Liver (tissue), 8 donors: ENCODE measurements at regions not wholly inside any gene's neighbourhood (a gene's known extent, or its start where the extent isn't known, plus 50 kb on each side); places are given as distances from the start of the nearest gene placed in this dataset.

Experiments
- DNase-seq: peaks from one replicate; pipeline ENCODE4 v3.0.0-alpha.2; 2017; ENCODE audit warnings: low spot score
- H3K27ac ChIP-seq, 2 donors: one replicate each; pipeline ENCODE4 v1.7.0; 2013; ENCODE audit warnings: inconsistent platforms in 2 of 2, low read length in 2 of 2, control low read depth in 1 of 2, low read depth in 1 of 2, mild to moderate bottlenecking in 1 of 2
- H3K27me3 ChIP-seq, 4 donors: one replicate each; pipeline versions ENCODE4 v1.6.1 to v1.7.0; 2013; ENCODE audit warnings: low read length in 3 of 4, inconsistent platforms in 1 of 4, mild to moderate bottlenecking in 1 of 4, moderate library complexity in 1 of 4; ENCODE audit not compliant: control insufficient read depth in 4 of 4, insufficient read depth in 4 of 4
- H3K36me3 ChIP-seq, 4 donors: one replicate each; pipeline versions ENCODE4 v1.6.1 to v1.7.0; 2013; ENCODE audit warnings: low read length in 3 of 4, mild to moderate bottlenecking in 3 of 4, low read depth in 1 of 4, moderate library complexity in 1 of 4; ENCODE audit not compliant: control insufficient read depth in 4 of 4, insufficient read depth in 3 of 4
- H3K4me1 ChIP-seq, 4 donors: one replicate each; pipeline versions ENCODE4 v1.6.1 to v1.7.0; 2013; ENCODE audit warnings: low read length in 3 of 4, mild to moderate bottlenecking in 3 of 4, moderate library complexity in 1 of 4; ENCODE audit not compliant: control insufficient read depth in 4 of 4, insufficient read depth in 4 of 4
- H3K4me3 ChIP-seq, 3 donors: one replicate each; pipeline versions ENCODE4 v1.6.1 to v1.7.0; 2013; ENCODE audit warnings: low read length in 3 of 3, control low read depth in 1 of 3, low read depth in 1 of 3, mild to moderate bottlenecking in 1 of 3
- H3K9ac ChIP-seq, 2 donors: one replicate each; pipeline ENCODE4 v1.7.0; 2013; ENCODE audit warnings: low read length in 2 of 2, mild to moderate bottlenecking in 2 of 2, moderate library complexity in 2 of 2, control low read depth in 1 of 2, low read depth in 1 of 2
- H3K9me3 ChIP-seq, 4 donors: one replicate each; pipeline versions ENCODE4 v1.6.1 to v1.7.0; 2013; ENCODE audit warnings: low read length in 3 of 4; ENCODE audit not compliant: control insufficient read depth in 4 of 4
- EGR1 ChIP-seq, 2 donors: IDR thresholded peaks; 2 replicates each; pipeline ENCODE4 v1.6.1; 2016 to 2018; ENCODE audit warnings: antibody characterized with exemption in 2 of 2, low read depth in 2 of 2
- FOXA1 ChIP-seq: IDR thresholded peaks from 2 replicates; pipeline ENCODE4 v1.6.1; 2016; ENCODE audit warnings: antibody characterized with exemption
- FOXA2 ChIP-seq: IDR thresholded peaks from 2 replicates; pipeline ENCODE4 v1.6.1; 2016; ENCODE audit warnings: antibody characterized with exemption
- GABPA ChIP-seq, 2 donors: IDR thresholded peaks in 1 of 2; conservative IDR thresholded peaks in 1 of 2; 2 replicates each; pipeline ENCODE4 v1.6.1; 2016; ENCODE audit warnings: antibody characterized with exemption in 2 of 2, mild to moderate bottlenecking in 1 of 2, moderate library complexity in 1 of 2
- JUND ChIP-seq, 2 donors: IDR thresholded peaks; 2 replicates each; pipeline ENCODE4 v1.6.1; 2016; ENCODE audit warnings: antibody characterized with exemption in 2 of 2
- MAX ChIP-seq: IDR thresholded peaks from 2 replicates; pipeline ENCODE4 v1.6.1; 2016; ENCODE audit warnings: antibody characterized with exemption
- NR2F2 ChIP-seq: IDR thresholded peaks from 2 replicates; pipeline ENCODE4 v1.6.1; 2016; ENCODE audit warnings: antibody characterized with exemption
- RXRA ChIP-seq, 2 donors: IDR thresholded peaks; 2 replicates each; pipeline ENCODE4 v1.6.1; 2017 to 2018; ENCODE audit warnings: antibody characterized with exemption in 2 of 2, mild to moderate bottlenecking in 1 of 2
- TAF1 ChIP-seq: conservative IDR thresholded peaks from 2 replicates; pipeline ENCODE4 v1.6.1; 2016; ENCODE audit warnings: antibody characterized with exemption, mild to moderate bottlenecking
- YY1 ChIP-seq: IDR thresholded peaks from 2 replicates; pipeline ENCODE4 v1.6.1; 2016; ENCODE audit warnings: antibody characterized with exemption, mild to moderate bottlenecking
- WGBS: extraction: QIAGEN DNeasy Blood & Tissue Kit; methylation state at CpG from one replicate; pipeline ENCODE4 v1.1.7; 2013; 5-methylcytosine and 5-hydroxymethylcytosine counted together
- TF ChIP-seq, protein P1 (sequence below): IDR thresholded peaks from 2 replicates; pipeline ENCODE4 v1.6.1; 2016; ENCODE audit warnings: antibody characterized with exemption, mild to moderate bottlenecking
- TF ChIP-seq, protein P2 (sequence below): IDR thresholded peaks from 2 replicates; pipeline ENCODE4 v1.6.1; 2016; ENCODE audit warnings: antibody characterized with exemption
- TF ChIP-seq, protein P3 (sequence below): fragments of 150-350 bp; IDR thresholded peaks from 2 replicates; pipeline ENCODE4 v1.5.1; 2017; ENCODE audit warnings: improper control_type of control experiment, low read depth, low read length; ENCODE audit not compliant: missing input control
- TF ChIP-seq, protein P4 (sequence below): IDR thresholded peaks from 2 replicates; pipeline ENCODE4 v1.6.1; 2016; ENCODE audit warnings: antibody characterized with exemption
- donor health status: healthy.
- donor health status: healthy.
- donor health status: healthy.
- donor health status: healthy.
- donor health status: healthy.

- TF ChIP-seq, protein P1, sequence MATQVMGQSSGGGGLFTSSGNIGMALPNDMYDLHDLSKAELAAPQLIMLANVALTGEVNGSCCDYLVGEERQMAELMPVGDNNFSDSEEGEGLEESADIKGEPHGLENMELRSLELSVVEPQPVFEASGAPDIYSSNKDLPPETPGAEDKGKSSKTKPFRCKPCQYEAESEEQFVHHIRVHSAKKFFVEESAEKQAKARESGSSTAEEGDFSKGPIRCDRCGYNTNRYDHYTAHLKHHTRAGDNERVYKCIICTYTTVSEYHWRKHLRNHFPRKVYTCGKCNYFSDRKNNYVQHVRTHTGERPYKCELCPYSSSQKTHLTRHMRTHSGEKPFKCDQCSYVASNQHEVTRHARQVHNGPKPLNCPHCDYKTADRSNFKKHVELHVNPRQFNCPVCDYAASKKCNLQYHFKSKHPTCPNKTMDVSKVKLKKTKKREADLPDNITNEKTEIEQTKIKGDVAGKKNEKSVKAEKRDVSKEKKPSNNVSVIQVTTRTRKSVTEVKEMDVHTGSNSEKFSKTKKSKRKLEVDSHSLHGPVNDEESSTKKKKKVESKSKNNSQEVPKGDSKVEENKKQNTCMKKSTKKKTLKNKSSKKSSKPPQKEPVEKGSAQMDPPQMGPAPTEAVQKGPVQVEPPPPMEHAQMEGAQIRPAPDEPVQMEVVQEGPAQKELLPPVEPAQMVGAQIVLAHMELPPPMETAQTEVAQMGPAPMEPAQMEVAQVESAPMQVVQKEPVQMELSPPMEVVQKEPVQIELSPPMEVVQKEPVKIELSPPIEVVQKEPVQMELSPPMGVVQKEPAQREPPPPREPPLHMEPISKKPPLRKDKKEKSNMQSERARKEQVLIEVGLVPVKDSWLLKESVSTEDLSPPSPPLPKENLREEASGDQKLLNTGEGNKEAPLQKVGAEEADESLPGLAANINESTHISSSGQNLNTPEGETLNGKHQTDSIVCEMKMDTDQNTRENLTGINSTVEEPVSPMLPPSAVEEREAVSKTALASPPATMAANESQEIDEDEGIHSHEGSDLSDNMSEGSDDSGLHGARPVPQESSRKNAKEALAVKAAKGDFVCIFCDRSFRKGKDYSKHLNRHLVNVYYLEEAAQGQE = no peak
Measured at GRCh38 chr3:176415661-176416295, 781.5 kb downstream of the TBL1XR1 start (continued).

- H3K9ac ChIP-seq = no peak overlapping the region
- no peaks in the 10 kb centered on the region for H3K9me3 ChIP-seq
- WGBS = 92% methylated on average over 3 of the region's 3 CpGs
- no peaks in the 10 kb centered on the region for H3K4me1 ChIP-seq
- no peak for TF ChIP-seq NR2F2
- TF ChIP-seq, protein P2, sequence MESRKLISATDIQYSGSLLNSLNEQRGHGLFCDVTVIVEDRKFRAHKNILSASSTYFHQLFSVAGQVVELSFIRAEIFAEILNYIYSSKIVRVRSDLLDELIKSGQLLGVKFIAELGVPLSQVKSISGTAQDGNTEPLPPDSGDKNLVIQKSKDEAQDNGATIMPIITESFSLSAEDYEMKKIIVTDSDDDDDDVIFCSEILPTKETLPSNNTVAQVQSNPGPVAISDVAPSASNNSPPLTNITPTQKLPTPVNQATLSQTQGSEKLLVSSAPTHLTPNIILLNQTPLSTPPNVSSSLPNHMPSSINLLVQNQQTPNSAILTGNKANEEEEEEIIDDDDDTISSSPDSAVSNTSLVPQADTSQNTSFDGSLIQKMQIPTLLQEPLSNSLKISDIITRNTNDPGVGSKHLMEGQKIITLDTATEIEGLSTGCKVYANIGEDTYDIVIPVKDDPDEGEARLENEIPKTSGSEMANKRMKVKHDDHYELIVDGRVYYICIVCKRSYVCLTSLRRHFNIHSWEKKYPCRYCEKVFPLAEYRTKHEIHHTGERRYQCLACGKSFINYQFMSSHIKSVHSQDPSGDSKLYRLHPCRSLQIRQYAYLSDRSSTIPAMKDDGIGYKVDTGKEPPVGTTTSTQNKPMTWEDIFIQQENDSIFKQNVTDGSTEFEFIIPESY = no peak
- no peak for TF ChIP-seq TAF1
- TF ChIP-seq YY1 = no peak
- no peak for TF ChIP-seq FOXA2
- TF ChIP-seq GABPA (IDR thresholded peaks at IDR 0.05 in 1 of 2, conservative IDR thresholded peaks at IDR 0.05 in 1 of 2) = no peak
- no peak overlapping the region for H3K27ac ChIP-seq
- no peak overlapping the region for H3K4me3 ChIP-seq
- no peaks in the 10 kb centered on the region for H3K36me3 ChIP-seq
- H3K27me3 ChIP-seq = no peaks in the 10 kb centered on the region
- DNase-seq = no peak
Measured at GRCh38 chr3:176412771-176413170, 784.5 kb downstream of the TBL1XR1 start.

DNA sequence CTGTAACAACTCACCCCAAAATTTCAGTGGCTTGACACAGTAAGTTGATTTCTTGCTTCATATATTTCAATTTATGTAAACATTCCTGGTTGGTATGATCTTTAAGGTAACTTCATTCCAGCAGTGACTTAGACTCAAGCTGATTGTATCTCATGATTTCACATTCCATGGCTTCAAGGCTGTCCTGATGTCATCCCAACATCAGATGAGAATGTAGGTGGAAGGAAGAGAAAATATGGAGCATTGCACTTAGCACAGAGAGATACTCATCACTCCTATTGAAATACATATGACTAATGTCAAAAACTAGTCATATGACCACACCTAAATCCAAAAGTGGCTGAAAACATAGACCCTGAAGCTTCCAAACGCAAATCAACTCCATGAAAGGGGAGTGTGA is 793.8 kb downstream of the TBL1XR1 start:
- no peaks in the 10 kb centered on the region for H3K27me3 ChIP-seq
- no peak for DNase-seq
- no peak overlapping the region for H3K27ac ChIP-seq
- no peak overlapping the region for H3K9ac ChIP-seq
- H3K4me3 ChIP-seq = no peak overlapping the region
- 91% methylated on average over 1 of the region's 1 CpG for WGBS
- no peaks in the 10 kb centered on the region for H3K9me3 ChIP-seq
- TF ChIP-seq, protein P1 = no peak
- TF ChIP-seq, protein P3, sequence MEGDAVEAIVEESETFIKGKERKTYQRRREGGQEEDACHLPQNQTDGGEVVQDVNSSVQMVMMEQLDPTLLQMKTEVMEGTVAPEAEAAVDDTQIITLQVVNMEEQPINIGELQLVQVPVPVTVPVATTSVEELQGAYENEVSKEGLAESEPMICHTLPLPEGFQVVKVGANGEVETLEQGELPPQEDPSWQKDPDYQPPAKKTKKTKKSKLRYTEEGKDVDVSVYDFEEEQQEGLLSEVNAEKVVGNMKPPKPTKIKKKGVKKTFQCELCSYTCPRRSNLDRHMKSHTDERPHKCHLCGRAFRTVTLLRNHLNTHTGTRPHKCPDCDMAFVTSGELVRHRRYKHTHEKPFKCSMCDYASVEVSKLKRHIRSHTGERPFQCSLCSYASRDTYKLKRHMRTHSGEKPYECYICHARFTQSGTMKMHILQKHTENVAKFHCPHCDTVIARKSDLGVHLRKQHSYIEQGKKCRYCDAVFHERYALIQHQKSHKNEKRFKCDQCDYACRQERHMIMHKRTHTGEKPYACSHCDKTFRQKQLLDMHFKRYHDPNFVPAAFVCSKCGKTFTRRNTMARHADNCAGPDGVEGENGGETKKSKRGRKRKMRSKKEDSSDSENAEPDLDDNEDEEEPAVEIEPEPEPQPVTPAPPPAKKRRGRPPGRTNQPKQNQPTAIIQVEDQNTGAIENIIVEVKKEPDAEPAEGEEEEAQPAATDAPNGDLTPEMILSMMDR = no peak
- TF ChIP-seq MAX = no peak
- no peak for TF ChIP-seq FOXA1
- TF ChIP-seq, protein P4, sequence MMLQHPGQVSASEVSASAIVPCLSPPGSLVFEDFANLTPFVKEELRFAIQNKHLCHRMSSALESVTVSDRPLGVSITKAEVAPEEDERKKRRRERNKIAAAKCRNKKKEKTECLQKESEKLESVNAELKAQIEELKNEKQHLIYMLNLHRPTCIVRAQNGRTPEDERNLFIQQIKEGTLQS = no peak
- no peak for TF ChIP-seq TAF1
- TF ChIP-seq JUND (IDR thresholded peaks at IDR 0.05) = no peak
- no peak for TF ChIP-seq RXRA (IDR thresholded peaks at IDR 0.05)
- TF ChIP-seq FOXA2 = no peak
- no peak for TF ChIP-seq EGR1 (IDR thresholded peaks at IDR 0.05; ENCODE audit: low read depth in 2 of 2)
- TF ChIP-seq GABPA (IDR thresholded peaks at IDR 0.05 in 1 of 2, conservative IDR thresholded peaks at IDR 0.05 in 1 of 2) = no peak
- no peak for TF ChIP-seq YY1
- no peaks in the 10 kb centered on the region for H3K4me1 ChIP-seq
- no peaks in the 10 kb centered on the region for H3K36me3 ChIP-seq
